GM19372 (cell line): ENCODE measurements at regions not wholly inside any gene's neighbourhood (a gene's known extent, or its start where the extent isn't known, plus 50 kb on each side); places are given as distances from the start of the nearest gene placed in this dataset.

Experiments
- ATAC-seq: cut with Tn5 transposase; IDR thresholded peaks from one replicate; pipeline ENCODE4 v1.9.1; 2021; ENCODE audit warnings: mild to moderate bottlenecking, low read depth, moderate library complexity; ENCODE audit not compliant: unreplicated experiment

DNA sequence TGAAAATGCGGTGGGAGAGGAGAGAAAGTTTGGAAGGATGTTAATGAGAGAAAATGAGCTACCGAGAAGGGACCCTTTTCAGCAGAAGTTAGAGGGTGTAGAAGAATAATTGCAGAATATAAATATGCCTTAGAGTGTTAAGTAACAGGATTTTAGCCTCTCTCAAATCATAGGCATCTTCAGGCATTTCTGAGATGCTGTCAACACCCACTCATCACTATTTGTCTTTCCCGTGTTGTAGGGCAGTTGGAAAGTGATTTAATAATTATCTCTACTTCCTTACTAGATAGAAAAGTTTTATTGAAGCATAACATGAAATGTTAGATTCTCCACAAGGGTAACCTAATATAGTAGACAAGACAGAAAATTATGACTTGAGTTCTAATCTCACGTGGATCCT, 96.4 kb upstream of the RGS4 start:
- no peak for ATAC-seq

- no peak for ATAC-seq
Measured at GRCh38 chr1:162970021-162970420, 99.1 kb upstream of the RGS4 start.

- no peak for ATAC-seq
Measured at GRCh38 chr1:162966613-162967012, 102.5 kb upstream of the RGS4 start.

GRCh38 chr1:162964901-162965300, 103.9 kb upstream of the CCDC190 start:
- ATAC-seq: no peak

GRCh38 chr1:162956922-162957321, 95.9 kb upstream of the CCDC190 start:
- no peak for ATAC-seq

GRCh38 chr1:162954824-162955223, 93.8 kb upstream of the CCDC190 start:
- ATAC-seq: no peak

DNA sequence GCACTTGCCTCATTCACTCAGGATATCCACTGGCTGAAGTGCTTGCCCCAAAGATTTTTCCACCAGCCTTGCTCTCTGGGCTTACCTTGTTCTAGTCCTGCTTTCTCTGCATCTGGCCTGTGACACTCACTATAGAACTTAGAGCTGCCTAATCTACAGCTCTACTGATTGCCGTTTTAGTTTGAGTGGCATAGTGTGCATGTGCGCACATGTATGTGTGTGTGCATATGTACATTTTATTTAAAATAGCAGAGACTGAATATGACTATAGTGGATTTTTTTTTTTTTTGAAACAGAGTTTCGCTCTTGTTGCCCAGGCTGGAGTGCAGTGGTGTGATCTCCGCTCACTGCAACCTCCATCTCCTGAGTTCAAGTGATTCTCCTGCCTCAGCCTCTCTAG, 92.0 kb upstream of the CCDC190 start:
- ATAC-seq: no peak

GRCh38 chr1:162951553-162952315, 90.8 kb upstream of the CCDC190 start:
- ATAC-seq: peak; percentile 89

GRCh38 chr1:162950187-162950586, 89.2 kb upstream of the CCDC190 start:
- no peak for ATAC-seq

GRCh38 chr1:162946701-162947100, 85.7 kb upstream of the CCDC190 start:
- ATAC-seq: no peak

GRCh38 chr1:162944974-162945674, 84.1 kb upstream of the CCDC190 start:
- no peak for ATAC-seq

DNA sequence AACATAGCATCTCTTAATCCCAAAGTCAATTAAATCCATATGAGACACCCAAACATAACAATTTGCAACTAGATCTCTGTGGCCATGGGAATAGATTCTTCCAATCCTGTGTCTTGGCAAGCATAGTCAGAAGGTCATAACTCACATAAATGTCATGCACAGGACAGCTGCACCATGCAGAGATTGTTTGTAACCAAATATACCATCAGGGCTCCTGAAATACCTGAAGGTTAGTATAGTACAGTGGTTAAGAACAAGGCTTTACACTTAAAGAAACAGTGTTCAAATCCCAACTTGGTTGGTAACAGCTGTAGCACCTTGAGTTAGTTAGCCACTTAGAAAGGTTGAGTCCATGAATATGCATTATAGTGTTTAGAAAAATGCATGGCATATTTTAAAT, 82.6 kb upstream of the CCDC190 start:
- ATAC-seq: no peak

DNA sequence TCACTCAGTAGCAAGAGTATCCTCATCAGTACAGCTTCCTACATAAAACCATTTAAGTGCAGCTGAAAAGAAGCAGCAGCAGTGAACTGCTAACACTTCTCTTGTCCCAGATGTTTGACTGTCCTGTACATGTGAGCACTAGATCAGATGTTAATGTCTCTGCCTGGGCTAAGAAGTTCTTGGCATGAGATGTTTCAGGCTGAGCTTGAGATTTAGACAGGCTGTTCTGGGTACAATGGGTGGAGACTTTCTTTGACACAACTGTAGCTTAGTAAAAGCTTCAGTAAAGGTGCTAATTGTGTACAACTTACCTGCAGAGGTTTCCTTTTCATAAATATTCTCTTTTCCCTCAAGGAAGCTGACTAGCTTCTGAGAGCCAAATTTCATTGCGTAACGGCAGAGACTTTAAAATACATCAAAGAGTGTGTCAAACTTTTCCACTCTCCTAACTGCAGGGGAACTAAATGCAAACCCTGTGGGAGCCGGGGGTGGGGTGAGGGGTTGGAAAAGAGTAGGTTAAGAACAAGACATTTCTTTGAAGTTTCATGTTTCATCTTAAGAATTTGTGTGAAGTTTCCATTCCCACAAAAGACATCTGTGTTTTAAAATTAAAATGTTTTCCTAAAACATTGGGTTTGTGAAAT, 82.1 kb upstream of the CCDC190 start:
- no peak for ATAC-seq

DNA sequence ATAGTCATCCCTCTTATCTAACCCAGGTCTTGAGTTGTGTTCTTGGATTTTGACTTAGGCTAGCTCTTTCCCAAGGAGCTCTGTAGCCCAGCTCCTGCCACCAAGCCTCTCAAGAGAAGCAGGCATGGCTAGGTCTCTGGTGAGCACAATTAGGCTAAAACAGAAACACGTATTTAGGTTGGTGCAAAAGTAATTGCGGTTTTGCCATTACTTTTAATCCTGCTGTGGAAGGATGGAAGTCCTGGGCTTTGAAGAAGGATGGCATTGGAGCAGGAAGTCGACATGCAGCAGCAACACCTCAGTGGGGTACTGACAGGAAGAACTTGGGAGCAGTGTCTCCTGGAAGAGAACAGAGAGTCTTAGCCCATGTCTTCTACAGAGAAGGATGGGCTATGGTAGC, 80.0 kb upstream of the CCDC190 start:
- ATAC-seq: no peak

DNA sequence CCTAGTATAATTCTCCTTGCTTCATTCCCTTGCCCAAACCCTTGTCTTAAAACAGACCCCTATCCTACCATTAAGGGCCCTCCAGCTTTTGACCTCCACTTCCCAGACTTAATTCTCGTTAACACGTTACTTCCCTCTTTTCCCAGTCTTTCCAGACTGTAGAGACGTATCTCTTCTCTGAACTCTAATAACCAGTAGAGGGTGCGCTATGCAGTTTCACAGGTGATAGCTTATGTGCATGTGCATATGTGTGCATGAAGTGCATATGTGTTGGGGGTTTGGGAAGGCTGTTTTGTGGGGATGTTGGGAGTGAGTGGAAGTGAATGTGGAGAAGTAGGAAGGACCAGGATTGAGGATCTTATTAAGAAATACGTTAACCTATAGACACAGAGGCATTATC, 78.1 kb upstream of the CCDC190 start:
- ATAC-seq: no peak

- ATAC-seq: no peak
Measured at GRCh38 chr1:162937716-162938395, 76.9 kb upstream of the CCDC190 start.

GRCh38 chr1:162930976-162931560, 70.1 kb upstream of the CCDC190 start:
- ATAC-seq: no peak

GRCh38 chr1:162930532-162930931, 69.6 kb upstream of the CCDC190 start:
- ATAC-seq: no peak

DNA sequence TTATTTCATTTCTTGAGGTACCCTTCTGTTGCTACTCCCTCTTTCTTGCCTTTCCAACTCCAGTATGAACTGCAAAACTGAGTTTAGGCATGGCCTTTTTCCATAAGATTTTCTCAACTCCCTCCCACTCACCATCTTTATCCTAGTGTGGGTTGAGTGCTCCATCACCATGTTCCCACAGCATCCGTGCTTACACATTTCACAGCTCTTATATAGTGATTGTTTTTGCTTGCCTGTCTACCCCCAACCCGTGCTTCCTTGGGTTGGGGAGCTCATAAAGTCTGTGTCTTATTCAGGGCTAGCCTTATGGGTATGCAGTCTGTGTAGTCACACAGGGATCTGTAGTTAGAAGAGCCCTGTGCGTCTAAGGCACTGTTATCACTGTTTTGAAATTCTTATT, 68.2 kb upstream of the CCDC190 start:
- ATAC-seq: no peak

- no peak for ATAC-seq
Measured at GRCh38 chr1:162928141-162928540, 67.2 kb upstream of the CCDC190 start.

GRCh38 chr1:162927421-162927820, 66.4 kb upstream of the CCDC190 start:
- no peak for ATAC-seq
